ENCODE measurements at regions not wholly inside any gene's neighbourhood (a gene's known extent, or its start where the extent isn't known, plus 50 kb on each side); places are given as distances from the start of the nearest gene placed in this dataset.
"Not testable (repeated sequence)": the region's sequence is repeated elsewhere in the genome, so short reads cannot be mapped to it uniquely, and the experiment has no call there.

GRCh38 chr4:188754372-188755002 is 615.2 kb downstream of the TRIML1 start:
- DNase-seq: no peak

- no peak for DNase-seq
These were observed 628.3 kb downstream of the TRIML1 start for GRCh38 chr4:188767496-188767895.

GRCh38 chr4:188778905-188779304 is 639.7 kb downstream of the TRIML1 start:
- DNase-seq: no peak

- DNase-seq: no peak
These were observed 640.3 kb downstream of the TRIML1 start for GRCh38 chr4:188779581-188779980.

GRCh38 chr4:188780028-188780427 is 640.8 kb downstream of the TRIML1 start:
- DNase-seq: no peak

- DNase-seq: no peak
These were observed 641.4 kb downstream of the TRIML1 start for GRCh38 chr4:188780686-188781085.

- DNase-seq: no peak
These were observed 642.4 kb downstream of the TRIML1 start for GRCh38 chr4:188781655-188782054.

GRCh38 chr4:188783175-188783574 is 643.9 kb downstream of the TRIML1 start:
- no peak for DNase-seq

- no peak for DNase-seq
These were observed 644.4 kb downstream of the TRIML1 start for GRCh38 chr4:188783606-188784160.

- not testable (repeated sequence) for DNase-seq
These were observed 657.4 kb downstream of the TRIML1 start for GRCh38 chr4:188796600-188796999.

- DNase-seq: not testable (repeated sequence)
These were observed 657.8 kb downstream of the TRIML1 start for GRCh38 chr4:188797011-188797410.

GRCh38 chr4:188804861-188805260 is 665.6 kb downstream of the TRIML1 start:
- no peak for DNase-seq

GRCh38 chr4:188811121-188811520 is 671.9 kb downstream of the TRIML1 start:
- no peak for DNase-seq

- DNase-seq: no peak
These were observed 673.4 kb downstream of the TRIML1 start for GRCh38 chr4:188812644-188813043.

GRCh38 chr4:188818300-188818699 is 679.1 kb downstream of the TRIML1 start:
- no peak for DNase-seq

- no peak for DNase-seq
These were observed 680.0 kb downstream of the TRIML1 start for GRCh38 chr4:188819233-188819632.

GRCh38 chr4:188821500-188821899 is 682.3 kb downstream of the TRIML1 start:
- no peak for DNase-seq

- DNase-seq: no peak
These were observed 683.5 kb downstream of the TRIML1 start for GRCh38 chr4:188822698-188823097.

- DNase-seq: no peak
These were observed 685.3 kb downstream of the TRIML1 start for GRCh38 chr4:188824553-188824952.

- DNase-seq: no peak
These were observed 687.2 kb downstream of the TRIML1 start for GRCh38 chr4:188826393-188826792.

GRCh38 chr4:188839704-188840103 is 700.5 kb downstream of the TRIML1 start:
- DNase-seq: no peak

GRCh38 chr4:188841523-188841922 is 702.3 kb downstream of the TRIML1 start:
- no peak for DNase-seq

GRCh38 chr4:188854436-188854835 is 715.2 kb downstream of the TRIML1 start:
- no peak for DNase-seq

GRCh38 chr4:188858696-188859095 is 719.5 kb downstream of the TRIML1 start:
- no peak for DNase-seq

- no peak for DNase-seq
These were observed 725.5 kb downstream of the TRIML1 start for GRCh38 chr4:188864741-188865140.

Data from effector CD8-positive, alpha-beta T cell (primary cell).